ENCODE measurements at regions not wholly inside any gene's neighbourhood (a gene's known extent, or its start where the extent isn't known, plus 50 kb on each side); places are given as distances from the start of the nearest gene placed in this dataset.

DNA sequence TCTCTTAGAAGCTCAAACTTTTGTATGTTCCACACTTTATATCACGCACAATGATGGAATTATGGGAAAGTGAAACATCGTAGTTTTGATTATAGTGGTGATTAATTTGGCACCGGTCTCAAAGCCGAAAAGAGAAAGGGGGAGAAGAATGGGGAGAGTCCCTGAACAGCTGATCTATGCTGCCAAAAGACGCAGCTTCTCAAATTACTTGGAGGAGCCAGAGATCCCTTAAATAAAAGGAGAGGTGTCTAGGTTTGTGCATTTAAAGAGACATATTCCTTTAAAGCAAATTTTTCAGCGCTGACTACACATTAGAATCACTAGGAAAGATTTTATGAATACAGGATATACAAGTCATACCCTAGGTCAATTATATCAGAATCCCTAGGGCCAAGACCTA, 599.6 kb upstream of the ADAMTS5 start:
- Histone ChIP-seq H3K4me1 (no peaks in the 10 kb centered on the region), H3K4me3 (no peak overlapping the region), H3K36me3 (no peaks in the 10 kb centered on the region), H3K9me3 (no peaks in the 10 kb centered on the region), H3K27me3 (no peaks in the 10 kb centered on the region), H3K27ac (no peak overlapping the region)
- TF ChIP-seq POLR2A (IDR thresholded peaks at IDR 0.05), result no peak
- TF ChIP-seq POLR2AphosphoS5 (IDR thresholded peaks at IDR 0.05), result no peak
- TF ChIP-seq, protein P1, sequence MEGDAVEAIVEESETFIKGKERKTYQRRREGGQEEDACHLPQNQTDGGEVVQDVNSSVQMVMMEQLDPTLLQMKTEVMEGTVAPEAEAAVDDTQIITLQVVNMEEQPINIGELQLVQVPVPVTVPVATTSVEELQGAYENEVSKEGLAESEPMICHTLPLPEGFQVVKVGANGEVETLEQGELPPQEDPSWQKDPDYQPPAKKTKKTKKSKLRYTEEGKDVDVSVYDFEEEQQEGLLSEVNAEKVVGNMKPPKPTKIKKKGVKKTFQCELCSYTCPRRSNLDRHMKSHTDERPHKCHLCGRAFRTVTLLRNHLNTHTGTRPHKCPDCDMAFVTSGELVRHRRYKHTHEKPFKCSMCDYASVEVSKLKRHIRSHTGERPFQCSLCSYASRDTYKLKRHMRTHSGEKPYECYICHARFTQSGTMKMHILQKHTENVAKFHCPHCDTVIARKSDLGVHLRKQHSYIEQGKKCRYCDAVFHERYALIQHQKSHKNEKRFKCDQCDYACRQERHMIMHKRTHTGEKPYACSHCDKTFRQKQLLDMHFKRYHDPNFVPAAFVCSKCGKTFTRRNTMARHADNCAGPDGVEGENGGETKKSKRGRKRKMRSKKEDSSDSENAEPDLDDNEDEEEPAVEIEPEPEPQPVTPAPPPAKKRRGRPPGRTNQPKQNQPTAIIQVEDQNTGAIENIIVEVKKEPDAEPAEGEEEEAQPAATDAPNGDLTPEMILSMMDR (IDR thresholded peaks at IDR 0.05), result no peak
- no peak for TF ChIP-seq EP300 (IDR thresholded peaks at IDR 0.05)
- ATAC-seq (ENCODE audit: low FRiP score in 2 of 2), result no peak
- no peak for DNase-seq
- WGBS, 2 donors, result 86 to 93% methylated on average over 6 of the region's 6 CpGs

DNA sequence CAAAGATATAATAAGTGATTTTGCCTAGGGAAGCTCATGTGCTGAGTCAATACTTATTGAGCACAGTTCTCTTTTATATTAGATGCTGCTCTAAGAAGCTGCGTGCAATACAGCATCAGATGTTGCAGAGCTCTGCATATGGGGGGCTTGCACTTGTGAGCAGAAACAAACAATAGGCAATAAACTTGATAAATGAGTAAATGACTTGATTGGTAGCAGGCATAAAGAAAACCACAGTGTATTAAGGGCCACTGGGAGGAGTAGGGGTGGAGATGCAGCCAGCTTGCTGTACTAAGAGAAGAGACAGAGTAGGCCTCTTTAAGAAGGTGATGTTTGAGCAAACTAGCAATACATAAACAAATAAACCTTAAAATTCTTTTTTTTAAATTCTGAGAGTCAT, 598.5 kb upstream of the ADAMTS5 start:
- H3K9me3 ChIP-seq, result no peaks in the 10 kb centered on the region
- H3K36me3 ChIP-seq, result no peaks in the 10 kb centered on the region
- no peak overlapping the region for H3K27ac ChIP-seq
- TF ChIP-seq POLR2AphosphoS5 (IDR thresholded peaks at IDR 0.05) (no peak), POLR2A (IDR thresholded peaks at IDR 0.05) (no peak), EP300 (IDR thresholded peaks at IDR 0.05) (no peak)
- TF ChIP-seq, protein P1 (IDR thresholded peaks at IDR 0.05), result no peak
- H3K27me3 ChIP-seq, result no peaks in the 10 kb centered on the region
- 90 to 97% methylated on average over 1 of the region's 1 CpG for WGBS, 2 donors
- H3K4me1 ChIP-seq, result no peaks in the 10 kb centered on the region
- DNase-seq (no peak), ATAC-seq (ENCODE audit: low FRiP score in 2 of 2) (no peak)
- H3K4me3 ChIP-seq, result no peak overlapping the region

DNA sequence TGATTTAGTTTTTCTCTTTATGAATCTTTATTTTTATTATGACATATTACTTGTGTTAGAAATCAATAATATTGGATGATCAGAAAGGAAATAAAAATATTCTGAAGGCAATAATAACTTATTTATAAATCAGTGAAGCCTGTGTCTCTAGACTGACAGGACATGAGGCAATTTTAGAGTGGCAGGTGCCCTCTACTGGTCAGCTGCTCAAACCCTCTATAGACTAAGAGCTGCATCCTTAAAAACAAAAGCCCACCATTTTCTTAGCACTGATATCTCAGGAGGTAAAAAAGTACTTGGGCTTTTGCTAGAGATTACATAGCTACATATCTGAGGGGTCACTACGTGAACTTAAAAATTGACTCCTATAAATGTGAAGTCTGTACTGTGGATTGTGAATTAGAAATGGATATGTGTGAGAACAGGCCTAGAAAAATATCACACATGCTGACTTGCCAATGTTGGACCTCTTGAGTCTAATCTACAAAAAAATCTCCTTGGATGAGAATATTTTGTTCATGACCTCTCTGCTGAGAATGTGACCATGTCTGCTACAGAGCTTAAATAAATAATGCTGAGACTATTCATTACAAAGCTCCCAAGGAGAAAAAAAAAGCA, 597.9 kb upstream of the ADAMTS5 start:
- no peak overlapping the region for H3K4me3 ChIP-seq
- DNase-seq (peak in 1 of 2 donors; percentile 34), ATAC-seq (ENCODE audit: low FRiP score in 2 of 2) (peak in 1 of 2 donors; percentile 52)

DNA sequence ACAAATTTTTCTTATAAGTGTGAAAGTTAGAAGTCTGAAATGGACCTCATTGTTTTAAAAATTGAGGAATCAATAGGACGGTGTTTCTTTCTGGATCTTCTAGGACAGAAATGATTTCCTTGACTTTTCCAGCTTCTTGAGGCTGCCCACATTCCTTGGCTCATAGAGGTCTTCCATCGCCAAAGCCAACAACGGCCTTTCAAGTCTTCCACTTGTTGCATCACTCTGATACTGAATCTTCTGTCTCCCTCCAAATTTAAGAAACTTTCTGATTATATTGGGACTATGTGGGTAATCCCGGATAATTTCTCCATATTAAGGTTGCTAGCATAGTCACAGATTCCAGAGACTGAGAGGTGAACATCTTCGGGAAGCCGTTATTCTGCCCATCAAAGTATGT, 595.4 kb upstream of the ADAMTS5 start:
- 92 to 93% methylated on average over 6 of the region's 6 CpGs for WGBS, 2 donors
- H3K27me3 ChIP-seq, result no peaks in the 10 kb centered on the region
- H3K4me1 ChIP-seq, result no peaks in the 10 kb centered on the region
- no peaks in the 10 kb centered on the region for H3K9me3 ChIP-seq
- ATAC-seq (ENCODE audit: low FRiP score in 2 of 2), result no peak
- H3K36me3 ChIP-seq, result no peaks in the 10 kb centered on the region
- H3K4me3 ChIP-seq, result no peak overlapping the region
- DNase-seq, result no peak
- TF ChIP-seq POLR2A (IDR thresholded peaks at IDR 0.05), result no peak
- no peak for TF ChIP-seq EP300 (IDR thresholded peaks at IDR 0.05)
- H3K27ac ChIP-seq, result no peak overlapping the region

More for the DNA sequence above, 597.9 kb upstream of the ADAMTS5 start:
- H3K36me3 ChIP-seq, result no peaks in the 10 kb centered on the region
- TF ChIP-seq EP300 (IDR thresholded peaks at IDR 0.05), result no peak
- TF ChIP-seq, protein P1 (IDR thresholded peaks at IDR 0.05), result peak in 5 of 6 experiments; percentile 34 to 50 (median 43)
- H3K27ac ChIP-seq, result no peak overlapping the region
- no peaks in the 10 kb centered on the region for H3K4me1 ChIP-seq
- H3K27me3 ChIP-seq, result no peaks in the 10 kb centered on the region
- H3K9me3 ChIP-seq, result no peaks in the 10 kb centered on the region
- WGBS, 2 donors, result 71 to 80% methylated on average over 1 of the region's 1 CpG

DNA sequence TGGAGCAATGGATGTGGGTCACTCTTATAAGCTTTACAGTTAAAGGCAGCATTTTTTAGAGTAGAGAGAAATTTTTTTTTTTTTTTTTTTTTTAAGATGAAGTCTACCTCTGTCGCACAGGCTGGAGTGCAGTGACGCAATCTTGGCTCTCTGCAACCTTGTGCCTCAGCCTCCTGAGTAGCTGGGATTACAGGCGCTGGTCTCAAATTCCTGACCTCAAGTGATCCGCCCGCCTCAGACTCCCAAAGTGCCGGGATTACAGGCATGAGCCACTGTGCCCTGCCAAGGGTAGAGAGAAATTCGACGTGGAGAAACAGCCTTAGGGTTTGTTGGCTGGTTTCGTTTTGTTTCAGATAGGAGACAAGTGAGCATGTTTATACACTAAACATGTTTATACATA, 594.2 kb upstream of the ADAMTS5 start:
- DNase-seq, result peak in 1 of 2 donors; percentile 73
- no peaks in the 10 kb centered on the region for H3K36me3 ChIP-seq
- TF ChIP-seq, protein P1 (IDR thresholded peaks at IDR 0.05), result no peak
- TF ChIP-seq POLR2A (IDR thresholded peaks at IDR 0.05), result no peak
- no peak for TF ChIP-seq POLR2AphosphoS5 (IDR thresholded peaks at IDR 0.05)
- TF ChIP-seq EP300 (IDR thresholded peaks at IDR 0.05), result no peak
- H3K4me1 ChIP-seq, result no peaks in the 10 kb centered on the region
- no peaks in the 10 kb centered on the region for H3K9me3 ChIP-seq
- peak; percentile 30 to 45 for ATAC-seq (ENCODE audit: low FRiP score in 2 of 2)
- no peak overlapping the region for H3K4me3 ChIP-seq
- H3K27me3 ChIP-seq, result no peaks in the 10 kb centered on the region
- WGBS, 2 donors, result 47 to 61% methylated on average over 9 of the region's 9 CpGs
- no peak overlapping the region for H3K27ac ChIP-seq
